ENCODE measurements at regions not wholly inside any gene's neighbourhood (a gene's known extent, or its start where the extent isn't known, plus 50 kb on each side); places are given as distances from the start of the nearest gene placed in this dataset.
"Not testable (repeated sequence)": the region's sequence is repeated elsewhere in the genome, so short reads cannot be mapped to it uniquely, and the experiment has no call there.

DNA sequence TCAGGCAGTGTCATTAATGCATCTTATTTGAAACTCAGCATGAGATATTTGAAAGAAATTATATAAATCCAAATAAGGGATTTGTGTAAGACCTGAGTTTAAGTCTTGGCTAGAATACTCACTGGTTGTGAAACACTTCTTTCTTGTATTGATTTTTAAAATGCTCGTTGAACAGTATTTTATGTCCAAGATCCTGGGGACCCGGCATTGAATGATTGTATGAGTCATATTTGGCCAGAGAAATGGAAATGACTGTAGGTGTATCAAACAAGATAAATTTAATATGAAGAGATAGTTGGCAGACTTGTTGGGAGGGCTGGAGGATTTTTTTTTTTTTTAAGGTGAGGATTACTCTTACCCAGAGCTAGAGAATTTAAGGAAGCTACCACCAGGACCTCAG lies 606.1 kb upstream of the CPEB2 start:
- no peak for DNase-seq

- DNase-seq: no peak
Observed at GRCh38 chr4:14399848-14400247, 602.4 kb upstream of the CPEB2 start.

GRCh38 chr4:14400307-14400706 lies 602.0 kb upstream of the CPEB2 start:
- DNase-seq: no peak

DNA sequence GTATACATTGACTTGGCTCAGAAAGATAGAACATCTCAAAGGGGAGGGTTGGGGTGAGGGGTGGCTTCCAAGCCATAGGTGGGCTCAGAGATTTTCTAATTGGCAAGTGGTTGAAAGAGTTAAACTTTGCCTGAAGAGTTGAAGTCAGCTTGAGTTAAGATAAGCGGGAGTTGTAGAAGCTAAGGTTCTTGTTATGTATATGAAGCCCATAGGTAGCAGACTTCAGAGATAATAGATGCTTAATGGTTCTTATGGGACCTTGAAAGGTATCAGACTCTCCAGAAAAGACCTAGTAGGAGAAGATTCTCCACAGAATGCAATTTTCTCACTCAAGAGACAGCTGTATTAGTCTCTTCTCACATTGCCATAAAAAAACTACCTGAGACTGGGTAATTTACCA lies 599.1 kb upstream of the CPEB2 start:
- DNase-seq: no peak

DNA sequence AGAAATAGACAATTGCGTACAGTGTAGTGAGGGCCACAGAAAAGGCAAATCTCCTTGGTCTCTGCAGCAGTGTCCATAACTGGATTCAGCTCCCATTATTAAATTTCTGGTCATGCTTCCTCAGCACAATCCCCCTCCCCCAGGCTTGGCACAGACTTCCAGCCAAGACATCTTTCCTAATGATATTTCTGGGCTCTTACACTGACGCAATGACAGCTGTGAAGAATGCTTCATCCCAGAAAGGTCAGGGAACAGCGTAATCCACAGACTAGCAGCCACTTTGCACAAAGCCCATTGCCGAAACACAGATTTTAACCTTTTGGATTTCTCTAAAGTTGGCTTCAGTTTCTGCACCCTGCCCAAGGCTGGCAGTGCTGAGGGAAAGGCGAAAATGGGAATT lies 597.6 kb upstream of the CPEB2 start:
- no peak for DNase-seq

DNA sequence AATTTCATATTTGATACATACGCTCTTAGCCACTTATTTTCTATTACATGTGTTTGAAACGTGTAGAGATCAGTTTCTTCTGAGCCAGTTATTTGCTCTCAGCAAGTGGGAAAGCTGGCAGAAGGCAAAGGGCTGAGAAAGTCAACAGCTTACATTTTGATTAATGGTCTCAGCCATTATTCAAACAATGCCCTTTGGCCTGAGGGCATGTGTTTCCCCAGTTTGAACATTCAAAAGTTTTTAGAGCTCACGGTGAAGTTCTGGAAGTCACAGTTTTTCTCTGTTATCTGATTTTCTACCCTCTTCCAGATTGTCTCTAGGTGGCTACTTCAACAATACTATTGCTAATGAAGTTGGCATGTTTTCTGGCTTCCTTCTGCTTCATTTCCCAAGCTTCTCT lies 591.8 kb upstream of the CPEB2 start:
- no peak for DNase-seq

GRCh38 chr4:14415146-14415545 lies 587.1 kb upstream of the CPEB2 start:
- no peak for DNase-seq

- no peak for DNase-seq
Observed at GRCh38 chr4:14419516-14419915, 582.8 kb upstream of the CPEB2 start.

GRCh38 chr4:14426297-14426696 lies 576.0 kb upstream of the CPEB2 start:
- DNase-seq: not testable (repeated sequence)

- DNase-seq: no peak
Observed at GRCh38 chr4:14428125-14428524, 574.2 kb upstream of the CPEB2 start.

DNA sequence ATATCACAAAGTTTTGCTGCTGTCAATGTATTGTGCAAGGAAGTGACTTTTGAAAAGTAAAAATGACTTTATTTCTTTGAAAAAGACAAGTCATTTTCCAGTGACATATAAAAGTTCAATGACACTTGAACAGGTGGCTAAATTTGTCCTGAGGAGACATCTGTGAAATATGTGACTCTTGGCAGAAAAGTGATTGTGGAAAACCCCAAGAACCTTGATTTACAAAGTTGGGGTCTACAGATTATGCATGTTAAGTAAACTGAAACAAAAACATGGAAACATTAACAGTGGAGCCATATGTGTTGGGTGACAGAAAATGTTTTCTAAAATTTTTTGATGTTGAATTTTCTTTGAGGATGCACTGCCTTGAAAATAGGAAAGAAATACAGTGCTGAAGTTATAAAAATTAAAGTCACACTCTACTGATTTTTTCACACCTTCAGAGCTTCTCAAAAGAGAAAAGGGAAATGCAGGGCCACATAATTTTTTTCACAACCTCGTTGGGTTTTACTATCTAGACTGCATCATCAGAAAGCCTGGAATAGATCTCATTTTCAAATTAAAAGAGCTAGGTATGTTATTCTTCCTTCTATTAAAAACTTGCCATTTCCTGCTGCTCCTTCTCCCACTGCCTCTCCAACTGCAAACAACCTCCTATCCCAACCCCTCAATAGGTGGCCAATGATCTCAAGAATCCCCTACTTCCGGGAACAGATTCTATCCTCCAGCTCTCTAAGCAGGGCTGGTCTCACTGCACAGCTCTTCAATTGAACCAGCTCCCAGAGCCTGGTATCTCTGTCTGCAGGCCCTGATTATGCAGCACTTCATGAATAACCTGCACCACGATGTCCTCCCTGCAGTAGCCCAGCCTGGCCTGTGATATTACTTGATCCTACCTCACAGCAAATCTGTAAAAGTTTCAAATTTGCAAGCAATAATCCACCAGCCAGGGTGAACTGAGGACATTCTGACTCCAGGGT lies 570.8 kb upstream of the CPEB2 start:
- DNase-seq: no peak

GRCh38 chr4:14434483-14434882 lies 567.8 kb upstream of the CPEB2 start:
- no peak for DNase-seq

GRCh38 chr4:14434916-14435315 lies 567.4 kb upstream of the CPEB2 start:
- DNase-seq: no peak

- no peak for DNase-seq
Observed at GRCh38 chr4:14441561-14441960, 560.7 kb upstream of the CPEB2 start.

DNA sequence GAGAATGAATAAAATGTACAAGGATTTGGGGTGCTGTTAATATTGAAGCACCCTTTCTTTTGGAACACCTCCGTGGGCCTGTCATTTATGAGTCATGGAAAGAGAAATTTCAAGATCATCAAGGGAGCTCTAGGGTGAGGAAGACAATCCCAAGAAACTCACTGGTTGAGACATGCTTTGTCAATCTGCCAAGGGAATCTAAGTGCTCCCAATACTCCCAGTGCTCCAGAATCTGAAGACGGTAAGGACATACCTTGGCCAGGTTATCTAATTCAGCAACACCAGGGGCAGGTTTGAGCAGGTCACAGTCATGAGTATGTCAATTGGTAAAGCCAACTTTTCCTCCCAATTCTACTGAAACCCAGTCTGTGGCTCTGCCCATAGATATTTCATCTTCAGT lies 556.4 kb upstream of the CPEB2 start:
- no peak for DNase-seq

GRCh38 chr4:14446311-14446710 lies 556.0 kb upstream of the CPEB2 start:
- DNase-seq: no peak

- DNase-seq: no peak
Observed at GRCh38 chr4:14446904-14447303, 555.4 kb upstream of the CPEB2 start.

GRCh38 chr4:14449308-14449707 lies 553.0 kb upstream of the CPEB2 start:
- DNase-seq: no peak

GRCh38 chr4:14452001-14452400 lies 550.3 kb upstream of the CPEB2 start:
- DNase-seq: no peak

- DNase-seq: no peak
Observed at GRCh38 chr4:14452764-14453163, 549.5 kb upstream of the CPEB2 start.

- DNase-seq: no peak
Observed at GRCh38 chr4:14458463-14458862, 543.8 kb upstream of the CPEB2 start.

DNA sequence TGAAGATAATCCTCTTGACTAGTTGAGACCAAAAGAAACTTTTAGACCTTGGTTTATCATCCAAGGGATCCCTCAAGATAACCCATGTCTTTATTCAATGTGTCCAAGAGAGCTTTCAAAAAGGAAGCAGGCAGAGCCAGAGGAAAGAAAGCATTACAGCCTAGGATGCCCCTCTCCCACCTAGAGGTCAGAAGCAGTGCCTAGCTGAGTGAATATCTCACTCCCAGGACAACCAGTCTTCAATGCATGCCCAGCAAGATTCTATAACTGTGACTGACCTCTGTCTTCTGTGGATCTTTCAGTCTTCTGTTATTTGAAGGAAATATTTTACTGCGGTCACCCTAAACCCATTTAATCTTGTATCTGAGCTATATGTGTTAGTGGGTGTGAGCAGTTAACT lies 537.2 kb upstream of the CPEB2 start:
- no peak for DNase-seq

DNA sequence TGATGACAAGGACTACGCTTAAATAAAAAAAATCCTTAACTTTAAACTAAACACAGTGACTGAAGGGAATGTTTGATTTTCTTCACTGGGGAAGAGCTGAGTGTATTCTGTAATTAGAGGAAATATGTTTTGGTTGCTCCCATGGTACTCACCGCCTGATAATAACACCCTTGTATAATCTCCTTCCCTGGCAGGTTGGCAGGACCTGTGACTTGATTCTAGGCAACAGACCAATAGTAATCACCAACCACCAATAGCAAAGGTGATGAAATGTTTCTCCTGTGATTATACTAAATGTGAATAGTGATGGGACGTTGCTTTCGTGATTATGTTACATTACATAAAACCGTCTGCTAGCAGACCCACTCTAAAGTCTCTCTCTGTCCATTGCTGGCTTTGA lies 536.8 kb upstream of the CPEB2 start:
- no peak for DNase-seq

- DNase-seq: no peak
Observed at GRCh38 chr4:14478504-14478903, 523.8 kb upstream of the CPEB2 start.

DNA sequence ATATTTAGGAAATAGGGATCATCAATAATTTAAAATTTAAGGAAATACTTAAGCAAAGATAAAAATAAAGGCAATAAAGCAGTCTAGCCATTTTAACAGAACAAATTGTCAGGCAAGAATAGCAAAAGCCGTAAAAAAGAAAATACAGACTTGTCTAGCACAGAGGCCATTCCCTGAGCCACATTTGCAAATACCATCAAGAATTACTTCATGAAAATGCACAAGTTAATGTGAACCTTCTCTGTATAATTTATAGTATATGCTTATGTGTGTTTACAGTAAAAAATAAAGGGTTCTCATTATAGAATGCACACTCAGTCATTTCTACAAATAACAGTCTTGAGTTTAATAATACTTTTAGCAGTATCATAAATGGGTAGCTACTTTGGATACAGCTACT lies 505.9 kb upstream of the CPEB2 start:
- DNase-seq: no peak
